ENCODE measurements at regions not wholly inside any gene's neighbourhood (a gene's known extent, or its start where the extent isn't known, plus 50 kb on each side); places are given as distances from the start of the nearest gene placed in this dataset.

DNA sequence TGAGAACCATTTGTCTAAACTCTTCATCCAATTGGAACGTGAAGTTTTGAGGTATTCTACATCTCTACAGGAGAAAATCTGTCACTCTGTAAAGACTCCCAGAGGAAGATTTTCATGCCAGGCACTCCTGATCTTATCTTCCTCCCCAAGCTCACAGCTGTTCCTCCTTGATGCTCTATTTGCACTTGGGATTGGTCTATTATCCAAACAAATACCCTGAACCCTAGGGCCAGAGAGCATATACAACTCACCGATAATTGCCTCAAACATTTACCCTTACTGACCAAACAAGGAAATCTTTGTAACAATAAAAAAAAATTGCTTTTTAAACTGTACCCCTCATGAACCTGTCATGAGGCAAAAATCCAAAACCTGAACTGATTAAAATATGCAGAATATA, 372.7 kb downstream of the SH2D1A start:
- no peaks in the 10 kb centered on the region for H3K36me3 ChIP-seq (replicated peaks; ENCODE audit: insufficient read depth, low read depth)
- WGBS (ENCODE audit: low lambda C conversion rate, missing lambda C conversion rate) = 46% methylated on average over 2 of the region's 2 CpGs
- no peaks in the 10 kb centered on the region for H3K4me1 ChIP-seq (ENCODE audit: insufficient read depth)
- no peaks in the 10 kb centered on the region for H3K79me2 ChIP-seq
- H3K9me2 ChIP-seq (replicated peaks; ENCODE audit: insufficient read depth) = no peaks in the 10 kb centered on the region
- no peak overlapping the region for H2AFZ ChIP-seq
- H3K27ac ChIP-seq = no peak overlapping the region
- H4K20me1 ChIP-seq (ENCODE audit: insufficient read depth, poor library complexity, severe bottlenecking) = no peaks in the 10 kb centered on the region
- TF ChIP-seq CTCF (IDR thresholded peaks at IDR 0.05; ENCODE audit: poor library complexity) = no peak
- TF ChIP-seq EZH2 (IDR thresholded peaks at IDR 0.05; ENCODE audit: borderline replicate concordance) = no peak
- TF ChIP-seq EZH2phosphoT487 (IDR thresholded peaks at IDR 0.05; ENCODE audit: low read depth, severe bottlenecking, unreplicated experiment) = no peak
- no peaks in the 10 kb centered on the region for H3K9me3 ChIP-seq (ENCODE audit: low read depth)
- H3K4me2 ChIP-seq = no peak overlapping the region
- H3K4me3 ChIP-seq = no peak overlapping the region
- DNase-seq (ENCODE audit: low spot score) = no peak
- no peaks in the 10 kb centered on the region for H3K27me3 ChIP-seq

DNA sequence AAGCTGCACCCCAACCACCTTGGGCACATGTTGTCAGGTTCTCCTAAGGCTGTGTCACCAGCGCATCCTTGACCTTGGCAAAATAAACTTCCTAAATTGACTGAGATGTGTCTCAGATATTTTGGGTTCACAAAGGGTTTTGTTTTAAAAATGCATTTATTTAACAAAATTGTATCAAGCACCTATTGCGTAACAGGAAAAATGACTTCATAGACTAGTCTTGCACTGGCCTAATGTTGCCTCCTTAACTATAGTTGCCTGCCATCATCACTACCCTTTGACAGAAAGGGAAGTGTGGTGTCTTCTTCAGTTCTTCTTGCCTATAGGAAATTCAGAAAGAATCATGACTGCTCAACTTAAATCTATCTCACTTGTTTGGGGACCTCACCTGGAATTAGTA, 374.2 kb downstream of the SH2D1A start:
- no peaks in the 10 kb centered on the region for H3K36me3 ChIP-seq (replicated peaks; ENCODE audit: insufficient read depth, low read depth)
- H3K9me3 ChIP-seq (ENCODE audit: low read depth) = no peaks in the 10 kb centered on the region
- H3K79me2 ChIP-seq = no peaks in the 10 kb centered on the region
- H3K4me1 ChIP-seq (ENCODE audit: insufficient read depth) = no peaks in the 10 kb centered on the region
- no peaks in the 10 kb centered on the region for H3K9me2 ChIP-seq (replicated peaks; ENCODE audit: insufficient read depth)
- no peak overlapping the region for H3K4me3 ChIP-seq
- no peak overlapping the region for H2AFZ ChIP-seq
- no peak for DNase-seq (ENCODE audit: low spot score)
- 82% methylated on average over 2 of the region's 2 CpGs for WGBS (ENCODE audit: low lambda C conversion rate, missing lambda C conversion rate)
- H3K4me2 ChIP-seq = no peak overlapping the region
- H3K27me3 ChIP-seq = no peaks in the 10 kb centered on the region
- H4K20me1 ChIP-seq (ENCODE audit: insufficient read depth, poor library complexity, severe bottlenecking) = no peaks in the 10 kb centered on the region
- TF ChIP-seq CTCF (IDR thresholded peaks at IDR 0.05; ENCODE audit: poor library complexity) (no peak), EZH2 (IDR thresholded peaks at IDR 0.05; ENCODE audit: borderline replicate concordance) (no peak), EZH2phosphoT487 (IDR thresholded peaks at IDR 0.05; ENCODE audit: low read depth, severe bottlenecking, unreplicated experiment) (no peak)
- no peak overlapping the region for H3K27ac ChIP-seq

GRCh38 chrX:124725502-124725901, 379.1 kb downstream of the SH2D1A start:
- H3K9me3 ChIP-seq (ENCODE audit: low read depth) = no peaks in the 10 kb centered on the region
- no peaks in the 10 kb centered on the region for H3K4me1 ChIP-seq (ENCODE audit: insufficient read depth)
- no peak overlapping the region for H3K27ac ChIP-seq
- H4K20me1 ChIP-seq (ENCODE audit: insufficient read depth, poor library complexity, severe bottlenecking) = no peaks in the 10 kb centered on the region
- 26% methylated on average over 1 of the region's 1 CpG for WGBS (ENCODE audit: low lambda C conversion rate, missing lambda C conversion rate)
- no peak overlapping the region for H3K4me2 ChIP-seq
- H2AFZ ChIP-seq = no peak overlapping the region
- H3K9me2 ChIP-seq (replicated peaks; ENCODE audit: insufficient read depth) = no peaks in the 10 kb centered on the region
- DNase-seq (ENCODE audit: low spot score) = no peak
- no peaks in the 10 kb centered on the region for H3K27me3 ChIP-seq
- no peaks in the 10 kb centered on the region for H3K79me2 ChIP-seq
- no peaks in the 10 kb centered on the region for H3K36me3 ChIP-seq (replicated peaks; ENCODE audit: insufficient read depth, low read depth)
- H3K4me3 ChIP-seq = no peak overlapping the region
- TF ChIP-seq EZH2 (IDR thresholded peaks at IDR 0.05; ENCODE audit: borderline replicate concordance) = no peak
- no peak for TF ChIP-seq EZH2phosphoT487 (IDR thresholded peaks at IDR 0.05; ENCODE audit: low read depth, severe bottlenecking, unreplicated experiment)
- TF ChIP-seq CTCF (IDR thresholded peaks at IDR 0.05; ENCODE audit: poor library complexity) = no peak

DNA sequence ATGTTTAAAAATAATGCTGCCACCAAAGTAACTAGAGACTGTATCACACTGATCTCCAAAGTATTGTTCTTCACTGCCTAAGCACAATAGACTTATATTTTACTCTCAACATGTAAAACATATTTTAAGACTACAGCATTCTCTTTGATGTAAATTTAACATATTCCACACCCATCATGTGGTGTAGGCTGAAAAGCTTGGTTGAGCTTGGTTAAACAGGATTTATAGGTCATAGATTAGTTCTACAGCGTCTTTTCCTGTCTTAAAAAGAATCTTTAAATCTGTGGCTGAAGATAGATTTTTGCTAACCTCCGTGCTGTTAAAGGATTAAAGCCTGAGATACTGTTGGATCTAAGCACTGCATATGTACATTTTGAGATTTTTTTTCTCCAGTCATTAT, 379.9 kb downstream of the SH2D1A start:
- TF ChIP-seq CTCF (IDR thresholded peaks at IDR 0.05; ENCODE audit: poor library complexity) (no peak), EZH2 (IDR thresholded peaks at IDR 0.05; ENCODE audit: borderline replicate concordance) (no peak), EZH2phosphoT487 (IDR thresholded peaks at IDR 0.05; ENCODE audit: low read depth, severe bottlenecking, unreplicated experiment) (no peak)
- Histone ChIP-seq H3K27ac (no peak overlapping the region), H3K4me2 (no peak overlapping the region), H3K4me1 (ENCODE audit: insufficient read depth) (no peaks in the 10 kb centered on the region), H2AFZ (no peak overlapping the region), H3K27me3 (no peaks in the 10 kb centered on the region), H3K9me3 (ENCODE audit: low read depth) (no peaks in the 10 kb centered on the region), H3K9me2 (replicated peaks; ENCODE audit: insufficient read depth) (no peaks in the 10 kb centered on the region), H4K20me1 (ENCODE audit: insufficient read depth, poor library complexity, severe bottlenecking) (no peaks in the 10 kb centered on the region), H3K36me3 (replicated peaks; ENCODE audit: insufficient read depth, low read depth) (no peaks in the 10 kb centered on the region), H3K4me3 (no peak overlapping the region), H3K79me2 (no peaks in the 10 kb centered on the region)
- WGBS (ENCODE audit: low lambda C conversion rate, missing lambda C conversion rate) = 37% methylated on average over 2 of the region's 2 CpGs
- DNase-seq (ENCODE audit: low spot score) = no peak
